ENCODE measurements at regions not wholly inside any gene's neighbourhood (a gene's known extent, or its start where the extent isn't known, plus 50 kb on each side); places are given as distances from the start of the nearest gene placed in this dataset.

DNA sequence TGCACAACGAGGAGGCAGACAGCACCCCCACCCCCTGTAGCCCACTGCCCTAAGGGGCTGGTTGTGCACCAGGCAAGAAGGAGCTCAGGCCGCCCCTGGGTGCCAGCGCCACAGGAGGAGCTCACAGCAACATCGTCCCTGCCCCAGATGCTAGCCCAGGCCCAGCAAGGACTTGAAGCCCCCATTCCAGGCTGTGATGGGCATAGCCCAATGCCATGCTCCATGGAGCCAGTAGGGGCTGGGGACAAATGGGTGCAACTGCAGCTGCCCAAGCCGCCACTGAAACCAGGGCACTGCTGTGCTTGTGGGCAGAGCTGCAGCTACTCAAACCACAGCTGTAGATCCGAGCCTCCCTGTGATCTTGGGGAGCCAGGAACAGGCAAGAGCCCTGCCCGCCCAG is 241.3 kb upstream of the GIMD1 start:
- TF ChIP-seq, protein P1, sequence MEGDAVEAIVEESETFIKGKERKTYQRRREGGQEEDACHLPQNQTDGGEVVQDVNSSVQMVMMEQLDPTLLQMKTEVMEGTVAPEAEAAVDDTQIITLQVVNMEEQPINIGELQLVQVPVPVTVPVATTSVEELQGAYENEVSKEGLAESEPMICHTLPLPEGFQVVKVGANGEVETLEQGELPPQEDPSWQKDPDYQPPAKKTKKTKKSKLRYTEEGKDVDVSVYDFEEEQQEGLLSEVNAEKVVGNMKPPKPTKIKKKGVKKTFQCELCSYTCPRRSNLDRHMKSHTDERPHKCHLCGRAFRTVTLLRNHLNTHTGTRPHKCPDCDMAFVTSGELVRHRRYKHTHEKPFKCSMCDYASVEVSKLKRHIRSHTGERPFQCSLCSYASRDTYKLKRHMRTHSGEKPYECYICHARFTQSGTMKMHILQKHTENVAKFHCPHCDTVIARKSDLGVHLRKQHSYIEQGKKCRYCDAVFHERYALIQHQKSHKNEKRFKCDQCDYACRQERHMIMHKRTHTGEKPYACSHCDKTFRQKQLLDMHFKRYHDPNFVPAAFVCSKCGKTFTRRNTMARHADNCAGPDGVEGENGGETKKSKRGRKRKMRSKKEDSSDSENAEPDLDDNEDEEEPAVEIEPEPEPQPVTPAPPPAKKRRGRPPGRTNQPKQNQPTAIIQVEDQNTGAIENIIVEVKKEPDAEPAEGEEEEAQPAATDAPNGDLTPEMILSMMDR (IDR thresholded peaks at IDR 0.05), result no peak
- TF ChIP-seq EZH2 (IDR thresholded peaks at IDR 0.05; ENCODE audit: borderline replicate concordance, insufficient read depth, low read depth, low read length, poor library complexity, severe bottlenecking), result no peak
- ChIA-PET CTCF (no interaction called here), POLR2A (no interaction called here)
- Histone ChIP-seq H3K9me3 (ENCODE audit: control extremely low read depth in 1 of 3, control insufficient read depth in 2 of 3, insufficient read depth in 1 of 3, low read length in 2 of 3) (peaks cover 0 to 18% (median 0%) of the 10 kb centered on the region in 3 donors), H3K27ac (ENCODE audit: low read length in 2 of 2) (no peak overlapping the region), H2AFZ (ENCODE audit: insufficient read depth, low read depth, low read length, poor library complexity, severe bottlenecking) (no peak overlapping the region), H3K4me2 (replicated peaks; ENCODE audit: low read depth, low read length, poor library complexity, severe bottlenecking) (no peak overlapping the region), H3K9ac (ENCODE audit: low read length) (no peak overlapping the region), H3K4me1 (ENCODE audit: control insufficient read depth in 2 of 2, insufficient read depth in 2 of 2, low read length in 2 of 2) (no peaks in the 10 kb centered on the region), H4K20me1 (ENCODE audit: control insufficient read depth, insufficient read depth, low read length, poor library complexity, severe bottlenecking) (no peaks in the 10 kb centered on the region), H3K79me2 (ENCODE audit: control insufficient read depth, insufficient read depth, low read length) (no peaks in the 10 kb centered on the region), H3K36me3 (replicated peaks in 1 of 2; ENCODE audit: control extremely low read depth in 1 of 2, control insufficient read depth in 1 of 2, extremely low read depth in 1 of 2, insufficient read depth in 2 of 2, low read length in 1 of 2) (no peaks in the 10 kb centered on the region), H3K27me3 (replicated peaks in 1 of 4; ENCODE audit: control extremely low read depth in 1 of 4, control insufficient read depth in 3 of 4, insufficient read depth in 4 of 4, low read length in 3 of 4) (no peaks in the 10 kb centered on the region), H3K4me3 (ENCODE audit: control extremely low read depth in 1 of 5, extremely low read depth in 1 of 5, insufficient read depth in 1 of 5, low read depth in 2 of 5, low read length in 4 of 5) (no peak overlapping the region)
- H3K4me3 Mint-ChIP-seq, result no peak overlapping the region
- no peaks in the 10 kb centered on the region for H3K4me1 Mint-ChIP-seq
- no peak overlapping the region for H3K27ac Mint-ChIP-seq
- intact Hi-C loops (cut with micrococcal nuclease), result no loop called here
- H3K27me3 Mint-ChIP-seq, result no peaks in the 10 kb centered on the region
- H3K9me3 Mint-ChIP-seq (ENCODE audit: insufficient read depth), result peaks cover 2% of the 10 kb centered on the region
- DNase-seq, result no peak
- no peak for ATAC-seq (ENCODE audit: low read depth)
- WGBS (ENCODE audit: insufficient coverage), result 84% methylated on average over 7 of the region's 7 CpGs

DNA sequence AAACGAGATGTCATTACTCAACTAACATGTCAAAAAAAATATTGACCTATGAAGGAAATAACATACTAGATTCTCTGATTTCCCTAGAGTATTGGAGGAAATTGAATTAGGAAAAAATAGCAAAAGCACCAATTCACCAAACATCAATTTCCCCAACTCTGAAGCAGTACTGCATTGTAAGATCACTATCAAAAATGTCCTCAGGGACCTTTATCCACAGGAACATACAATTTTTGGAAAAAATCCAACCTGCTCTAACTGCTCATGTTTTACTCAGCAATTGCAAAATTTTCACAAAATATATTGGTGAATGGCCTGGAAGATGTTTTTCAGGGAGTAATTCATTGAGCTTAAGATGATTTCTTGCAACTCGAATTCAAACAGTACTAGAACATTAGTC is 239.0 kb upstream of the GIMD1 start:
- H3K9me3 Mint-ChIP-seq (ENCODE audit: insufficient read depth), result no peaks in the 10 kb centered on the region
- no CpG with 5 or more reads among the region's 2 CpGs for WGBS (ENCODE audit: insufficient coverage)

More for the DNA sequence above, 239.0 kb upstream of the GIMD1 start:
- Histone ChIP-seq H2AFZ (ENCODE audit: insufficient read depth, low read depth, low read length, poor library complexity, severe bottlenecking) (no peak overlapping the region), H3K27me3 (replicated peaks in 1 of 4; ENCODE audit: control extremely low read depth in 1 of 4, control insufficient read depth in 3 of 4, insufficient read depth in 4 of 4, low read length in 3 of 4) (no peaks in the 10 kb centered on the region), H4K20me1 (ENCODE audit: control insufficient read depth, insufficient read depth, low read length, poor library complexity, severe bottlenecking) (no peaks in the 10 kb centered on the region), H3K4me3 (ENCODE audit: control extremely low read depth in 1 of 5, extremely low read depth in 1 of 5, insufficient read depth in 1 of 5, low read depth in 2 of 5, low read length in 4 of 5) (no peak overlapping the region), H3K4me2 (replicated peaks; ENCODE audit: low read depth, low read length, poor library complexity, severe bottlenecking) (no peak overlapping the region), H3K36me3 (replicated peaks in 1 of 2; ENCODE audit: control extremely low read depth in 1 of 2, control insufficient read depth in 1 of 2, extremely low read depth in 1 of 2, insufficient read depth in 2 of 2, low read length in 1 of 2) (no peaks in the 10 kb centered on the region), H3K4me1 (ENCODE audit: control insufficient read depth in 2 of 2, insufficient read depth in 2 of 2, low read length in 2 of 2) (no peaks in the 10 kb centered on the region), H3K9ac (ENCODE audit: low read length) (no peak overlapping the region), H3K79me2 (ENCODE audit: control insufficient read depth, insufficient read depth, low read length) (no peaks in the 10 kb centered on the region), H3K27ac (ENCODE audit: low read length in 2 of 2) (no peak overlapping the region), H3K9me3 (ENCODE audit: control extremely low read depth in 1 of 3, control insufficient read depth in 2 of 3, insufficient read depth in 1 of 3, low read length in 2 of 3) (peaks cover 0 to 34% (median 0%) of the 10 kb centered on the region in 3 donors)
- Mint-ChIP-seq H3K4me3 (no peak overlapping the region), H3K27me3 (no peaks in the 10 kb centered on the region), H3K4me1 (no peaks in the 10 kb centered on the region), H3K27ac (no peak overlapping the region)
- DNase-seq (no peak), ATAC-seq (ENCODE audit: low read depth) (no peak)
- no peak for TF ChIP-seq EZH2 (IDR thresholded peaks at IDR 0.05; ENCODE audit: borderline replicate concordance, insufficient read depth, low read depth, low read length, poor library complexity, severe bottlenecking)
- TF ChIP-seq, protein P1 (IDR thresholded peaks at IDR 0.05), result no peak
- POLR2A ChIA-PET, result no interaction called here
- intact Hi-C loops (cut with micrococcal nuclease), result no loop called here
- CTCF ChIA-PET, result no interaction called here

All from B cell (primary cell).